GM12874 (cell line): ENCODE measurements at regions not wholly inside any gene's neighbourhood (a gene's known extent, or its start where the extent isn't known, plus 50 kb on each side); places are given as distances from the start of the nearest gene placed in this dataset.

ENCODE experiments used
- TF ChIP-seq, protein P1 (sequence below): IDR thresholded peaks from 2 replicates; pipeline ENCODE4 v1.5.1; 2011; ENCODE audit warnings: low read depth, mild to moderate bottlenecking, control low read depth, low read length, moderate library complexity; ENCODE audit not compliant: insufficient read depth

- TF ChIP-seq, protein P1, sequence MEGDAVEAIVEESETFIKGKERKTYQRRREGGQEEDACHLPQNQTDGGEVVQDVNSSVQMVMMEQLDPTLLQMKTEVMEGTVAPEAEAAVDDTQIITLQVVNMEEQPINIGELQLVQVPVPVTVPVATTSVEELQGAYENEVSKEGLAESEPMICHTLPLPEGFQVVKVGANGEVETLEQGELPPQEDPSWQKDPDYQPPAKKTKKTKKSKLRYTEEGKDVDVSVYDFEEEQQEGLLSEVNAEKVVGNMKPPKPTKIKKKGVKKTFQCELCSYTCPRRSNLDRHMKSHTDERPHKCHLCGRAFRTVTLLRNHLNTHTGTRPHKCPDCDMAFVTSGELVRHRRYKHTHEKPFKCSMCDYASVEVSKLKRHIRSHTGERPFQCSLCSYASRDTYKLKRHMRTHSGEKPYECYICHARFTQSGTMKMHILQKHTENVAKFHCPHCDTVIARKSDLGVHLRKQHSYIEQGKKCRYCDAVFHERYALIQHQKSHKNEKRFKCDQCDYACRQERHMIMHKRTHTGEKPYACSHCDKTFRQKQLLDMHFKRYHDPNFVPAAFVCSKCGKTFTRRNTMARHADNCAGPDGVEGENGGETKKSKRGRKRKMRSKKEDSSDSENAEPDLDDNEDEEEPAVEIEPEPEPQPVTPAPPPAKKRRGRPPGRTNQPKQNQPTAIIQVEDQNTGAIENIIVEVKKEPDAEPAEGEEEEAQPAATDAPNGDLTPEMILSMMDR: no peak
Observed at GRCh38 chr22:22341736-22342135, 97.2 kb downstream of the VPREB1 start.

DNA sequence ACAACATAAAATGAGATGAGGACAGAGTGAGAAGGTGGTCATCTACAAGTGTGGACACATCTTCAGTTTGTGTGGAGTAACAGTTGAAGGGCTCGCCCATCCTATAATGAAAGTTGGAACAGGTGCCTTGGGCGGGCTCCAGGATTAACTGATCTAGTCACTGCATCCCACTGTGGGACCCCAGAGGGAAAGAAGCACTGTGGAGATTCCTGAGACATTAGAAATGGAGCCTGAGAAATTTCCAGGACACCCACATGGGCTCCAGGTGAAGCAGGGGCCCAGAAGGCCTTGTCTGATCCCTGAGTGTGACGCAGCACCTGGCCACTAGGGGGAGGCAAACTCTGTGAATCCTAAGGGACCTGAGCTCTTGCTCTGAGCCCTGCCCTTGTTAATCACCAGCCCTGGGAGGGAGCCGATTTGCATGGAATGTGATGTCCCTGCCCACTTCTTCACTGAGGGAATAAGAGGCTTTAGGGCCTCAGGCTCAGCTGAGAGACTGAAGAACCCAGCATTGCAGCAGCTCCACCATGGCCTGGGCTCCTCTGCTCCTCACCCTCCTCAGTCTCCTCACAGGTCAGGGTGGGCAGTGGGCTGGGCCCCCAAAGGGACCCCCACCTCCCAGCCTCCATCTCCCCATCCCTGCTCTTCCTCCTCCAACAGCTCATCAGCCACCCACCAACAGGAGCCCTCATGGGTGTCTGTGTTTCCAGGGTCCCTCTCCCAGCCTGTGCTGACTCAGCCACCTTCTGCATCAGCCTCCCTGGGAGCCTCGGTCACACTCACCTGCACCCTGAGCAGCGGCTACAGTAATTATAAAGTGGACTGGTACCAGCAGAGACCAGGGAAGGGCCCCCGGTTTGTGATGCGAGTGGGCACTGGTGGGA is 98.4 kb downstream of the VPREB1 start:
- TF ChIP-seq, protein P1: peak; percentile 96

DNA sequence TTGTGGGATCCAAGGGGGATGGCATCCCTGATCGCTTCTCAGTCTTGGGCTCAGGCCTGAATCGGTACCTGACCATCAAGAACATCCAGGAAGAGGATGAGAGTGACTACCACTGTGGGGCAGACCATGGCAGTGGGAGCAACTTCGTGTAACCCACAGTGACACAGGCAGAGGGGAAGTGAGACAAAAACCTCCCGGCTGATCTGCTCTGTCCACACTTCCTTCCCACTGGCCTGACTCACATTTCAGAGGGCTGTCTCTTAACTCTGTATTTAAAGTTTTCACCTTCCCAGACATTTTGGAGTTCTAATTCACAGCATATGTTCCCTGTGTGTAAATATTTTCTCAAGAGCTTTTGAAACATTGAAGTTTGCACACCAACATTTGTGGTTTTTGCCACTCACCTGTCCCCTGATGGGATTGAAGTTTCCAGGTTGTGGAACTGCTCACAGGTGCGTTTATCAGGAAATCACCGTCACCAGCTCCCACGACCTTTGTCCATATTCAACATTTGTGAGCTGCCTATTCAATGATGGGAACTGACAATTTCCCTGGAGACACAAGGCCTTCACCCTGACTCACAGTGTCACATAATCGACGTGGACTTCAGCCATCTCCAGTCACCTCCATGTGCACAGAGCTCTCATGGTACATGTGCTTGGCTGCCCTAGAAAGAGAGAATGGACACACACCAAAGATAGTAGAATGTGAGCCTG is 99.2 kb downstream of the VPREB1 start:
- TF ChIP-seq, protein P1: no peak

DNA sequence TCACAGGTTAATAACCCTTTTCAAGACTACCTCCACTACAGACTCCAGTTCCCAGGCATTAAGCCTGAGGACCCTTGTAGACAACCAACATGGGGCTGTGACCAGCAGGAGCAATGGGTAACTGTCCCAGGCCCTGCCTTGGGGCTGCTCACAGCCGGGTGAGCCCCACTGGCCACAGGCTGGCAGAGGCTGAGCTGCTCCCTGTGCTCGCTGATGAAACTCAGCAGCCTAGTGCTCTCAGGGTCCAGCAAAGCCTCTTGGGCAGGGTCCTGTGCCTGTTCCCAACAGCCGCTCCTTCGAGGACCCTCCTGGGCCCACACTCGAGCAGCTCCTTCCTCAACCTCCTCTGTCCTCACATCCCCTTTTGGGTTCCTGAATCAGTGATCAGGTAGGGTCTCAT is 99.8 kb downstream of the VPREB1 start:
- TF ChIP-seq, protein P1: no peak

DNA sequence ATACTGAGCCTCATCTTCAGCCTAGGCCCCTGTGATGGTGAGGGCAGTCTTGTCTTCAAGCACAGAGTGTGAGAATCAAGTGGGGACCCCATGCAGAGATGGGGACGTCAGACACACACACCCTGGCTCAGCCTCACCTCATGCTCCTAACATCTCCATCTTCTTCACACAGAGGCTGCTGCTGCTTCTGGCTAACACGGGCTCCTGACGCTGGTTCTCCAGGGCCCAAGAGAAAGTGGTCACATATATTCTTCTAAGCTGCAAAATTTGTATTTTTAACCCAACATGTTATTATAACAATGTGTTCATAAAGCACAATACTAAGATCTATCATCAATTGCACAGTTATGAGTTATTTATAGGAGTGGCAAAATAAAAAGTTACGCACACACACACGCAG is 101.2 kb downstream of the VPREB1 start:
- TF ChIP-seq, protein P1: no peak

- TF ChIP-seq, protein P1: no peak
Observed at GRCh38 chr22:22346401-22347107, 102.0 kb downstream of the VPREB1 start.
